GM21381 (cell line): ENCODE measurements at regions not wholly inside any gene's neighbourhood (a gene's known extent, or its start where the extent isn't known, plus 50 kb on each side); places are given as distances from the start of the nearest gene placed in this dataset.

ENCODE experiments used
- ATAC-seq: cut with Tn5 transposase; IDR thresholded peaks from one replicate; pipeline ENCODE4 v1.9.1; 2021; ENCODE audit warnings: mild to moderate bottlenecking, moderate library complexity; ENCODE audit not compliant: unreplicated experiment

DNA sequence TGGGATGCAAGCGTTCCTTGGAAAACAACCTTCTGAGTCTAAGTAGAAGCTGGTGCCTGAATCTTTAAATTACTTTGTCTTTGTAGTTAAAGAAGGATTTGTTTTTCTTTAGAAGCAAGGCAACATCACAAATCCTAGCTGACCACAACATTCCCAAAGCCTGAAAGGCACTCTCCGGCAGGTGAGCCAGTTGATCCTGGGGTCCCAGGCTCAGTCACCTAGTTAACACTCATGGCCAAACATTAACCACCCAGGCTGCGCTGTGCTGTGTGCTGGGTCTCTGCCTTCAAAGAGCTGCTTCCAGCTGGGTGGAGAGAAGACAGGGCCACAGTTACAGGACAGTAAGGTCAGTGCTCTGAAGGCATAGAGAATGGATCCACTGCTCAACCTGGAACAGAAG lies 120.0 kb upstream of the TRIB2 start:
- no peak for ATAC-seq

- no peak for ATAC-seq
Measured at GRCh38 chr2:12597610-12598009, 119.1 kb upstream of the TRIB2 start.

DNA sequence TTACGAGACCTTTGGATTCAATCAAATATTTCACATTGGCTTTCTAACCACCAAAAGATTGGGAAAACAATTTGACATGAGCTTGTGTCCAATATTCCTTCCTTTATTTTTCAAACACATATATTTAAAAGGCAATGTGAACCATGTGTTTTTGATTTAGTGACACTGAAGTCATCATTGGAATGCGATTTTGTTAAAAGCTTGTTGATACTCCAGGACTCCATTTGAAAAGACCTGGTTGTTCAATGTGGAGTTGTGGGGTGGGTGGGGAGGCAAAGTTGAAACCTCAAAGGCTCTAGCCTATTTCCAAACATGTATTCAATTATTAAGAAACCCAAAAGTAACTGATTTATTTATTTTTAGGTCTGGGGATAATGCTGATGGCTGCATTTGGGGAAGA lies 114.1 kb upstream of the TRIB2 start:
- ATAC-seq = no peak

GRCh38 chr2:12603781-12604295 lies 112.9 kb upstream of the TRIB2 start:
- no peak for ATAC-seq

GRCh38 chr2:12604341-12604740 lies 112.4 kb upstream of the TRIB2 start:
- no peak for ATAC-seq

- no peak for ATAC-seq
Measured at GRCh38 chr2:12605366-12605765, 111.4 kb upstream of the TRIB2 start.

GRCh38 chr2:12605936-12606335 lies 110.8 kb upstream of the TRIB2 start:
- no peak for ATAC-seq

GRCh38 chr2:12606472-12607000 lies 110.2 kb upstream of the TRIB2 start:
- ATAC-seq = no peak

DNA sequence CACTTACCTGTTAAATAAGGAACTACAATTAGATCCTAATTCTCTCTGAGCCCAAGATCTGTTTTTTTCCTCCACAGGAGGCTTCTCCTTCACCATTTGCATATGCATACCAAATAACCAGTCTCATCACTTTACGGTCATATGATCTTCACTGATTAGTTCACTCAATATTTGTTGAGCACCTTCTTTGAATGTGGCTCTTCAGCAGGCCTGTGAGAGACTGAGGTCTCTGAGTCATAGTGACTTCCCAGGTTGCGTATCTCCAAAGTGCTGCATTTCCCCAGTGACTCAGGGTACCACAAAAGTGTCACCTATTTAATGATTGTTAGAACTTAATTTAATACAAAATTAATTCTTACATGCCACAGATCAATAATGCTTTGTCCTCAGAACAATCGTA lies 108.8 kb upstream of the TRIB2 start:
- no peak for ATAC-seq

DNA sequence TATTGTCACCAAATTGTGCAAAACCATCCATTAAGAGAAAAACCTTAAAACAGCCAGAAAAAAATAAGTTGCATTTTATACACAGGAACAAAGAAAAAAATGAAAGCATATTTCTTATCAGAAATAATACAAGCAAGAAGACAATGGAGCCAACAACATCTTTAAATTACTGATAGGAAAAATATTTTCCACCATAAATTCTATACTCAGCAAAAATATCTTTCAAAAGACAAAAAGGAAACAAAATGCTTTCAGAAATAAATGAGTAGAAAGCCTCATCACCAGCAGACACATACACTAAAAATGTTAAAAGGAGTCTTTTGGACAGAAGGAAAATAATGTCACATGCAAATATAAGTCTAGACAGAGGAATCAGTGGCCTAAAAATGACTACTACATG lies 106.4 kb upstream of the TRIB2 start:
- no peak for ATAC-seq

DNA sequence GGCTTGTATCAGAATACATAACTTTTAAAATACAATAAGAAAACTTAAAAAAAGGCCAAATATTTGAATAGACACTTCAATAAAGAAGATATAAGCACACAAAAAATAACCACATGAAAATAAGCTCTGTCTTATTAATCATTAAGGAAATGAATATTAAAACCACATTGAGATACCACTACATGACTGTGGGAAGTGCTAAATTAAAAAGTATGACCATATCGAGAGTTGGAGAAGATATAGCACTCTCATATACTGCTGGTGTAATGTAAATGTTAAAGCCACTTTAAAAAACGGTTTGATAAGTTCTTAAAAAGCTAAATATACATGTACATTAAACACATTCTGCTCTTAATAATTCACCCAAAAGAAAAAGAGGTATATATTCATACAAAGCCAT lies 104.6 kb upstream of the TRIB2 start:
- no peak for ATAC-seq

- ATAC-seq = no peak
Measured at GRCh38 chr2:12612671-12613070, 104.1 kb upstream of the TRIB2 start.

GRCh38 chr2:12613137-12613835 lies 103.5 kb upstream of the TRIB2 start:
- no peak for ATAC-seq

GRCh38 chr2:12615509-12615908 lies 101.2 kb upstream of the TRIB2 start:
- no peak for ATAC-seq

DNA sequence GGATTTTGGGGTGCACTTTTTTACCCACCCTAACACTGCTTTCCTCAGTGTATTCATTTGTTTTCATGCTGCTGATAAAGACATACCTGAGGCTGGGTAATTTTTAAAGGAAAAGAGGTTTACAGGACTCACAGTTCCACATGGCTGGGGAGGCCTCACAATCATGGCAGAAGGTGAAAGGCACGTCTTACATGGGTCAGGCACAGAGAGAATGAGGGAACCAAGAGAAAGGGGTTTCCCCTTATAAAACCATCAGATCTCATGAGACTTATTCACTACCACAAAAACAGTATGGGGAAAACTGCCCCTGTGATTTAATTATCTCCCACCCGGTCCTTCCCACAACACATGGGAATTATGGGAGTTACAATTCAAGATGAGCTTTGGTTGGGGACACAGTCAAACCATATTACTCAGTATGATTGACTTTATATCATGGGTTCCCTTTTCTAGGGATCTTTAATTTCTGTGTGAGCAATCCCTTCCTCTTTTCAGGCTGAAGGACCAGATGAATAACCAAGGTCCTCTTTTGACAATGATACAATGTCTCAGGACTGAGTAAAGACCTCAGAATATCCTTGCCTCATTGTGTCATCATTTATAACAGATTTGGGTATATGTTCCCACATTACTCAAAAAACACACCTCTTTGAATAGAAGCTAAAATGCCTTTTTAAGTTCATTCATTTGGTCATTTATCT lies 100.1 kb upstream of the TRIB2 start:
- ATAC-seq = no peak

GRCh38 chr2:12617366-12617765 lies 99.4 kb upstream of the TRIB2 start:
- ATAC-seq = no peak

GRCh38 chr2:12617853-12618252 lies 98.9 kb upstream of the TRIB2 start:
- ATAC-seq = no peak

- ATAC-seq = no peak
Measured at GRCh38 chr2:12618576-12618975, 98.2 kb upstream of the TRIB2 start.

DNA sequence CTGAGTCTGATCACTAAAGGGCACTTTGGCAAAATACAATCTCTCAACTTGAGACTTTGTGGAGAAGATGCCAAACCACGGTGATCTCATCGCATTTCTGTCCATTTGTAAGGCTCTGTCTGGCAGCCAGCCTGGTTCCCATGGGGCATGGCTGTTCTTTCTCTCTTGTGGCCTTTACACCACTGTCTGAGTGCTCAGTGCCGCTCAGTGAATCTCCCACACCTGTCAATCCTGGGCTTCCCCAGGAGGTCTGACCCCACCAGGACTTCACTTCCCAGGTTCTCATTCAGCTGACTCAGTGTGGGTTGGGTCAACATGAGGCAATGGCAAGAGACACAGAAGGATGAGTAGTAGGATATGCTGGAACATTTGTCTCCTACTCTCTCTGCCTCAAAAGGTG lies 96.8 kb upstream of the TRIB2 start:
- ATAC-seq = no peak

DNA sequence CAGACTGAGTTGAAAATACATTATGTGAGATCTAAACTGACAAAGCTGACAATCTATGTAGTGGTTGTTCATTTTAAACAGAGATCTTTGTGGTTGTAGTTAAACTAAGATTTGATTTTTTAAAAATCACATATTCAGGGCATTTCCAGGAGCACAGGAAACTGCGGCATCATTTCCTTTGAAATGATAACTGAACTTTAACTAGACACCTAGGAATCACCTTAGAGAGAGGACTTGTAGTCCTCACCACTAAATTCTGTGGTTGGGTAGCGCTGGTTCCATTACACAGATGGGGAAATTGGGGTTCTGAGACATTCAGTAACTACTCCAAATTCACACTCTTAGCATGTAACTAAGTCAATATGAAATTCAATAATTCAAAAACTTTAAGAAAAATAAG lies 96.0 kb upstream of the TRIB2 start:
- no peak for ATAC-seq

GRCh38 chr2:12623051-12623450 lies 93.7 kb upstream of the TRIB2 start:
- ATAC-seq = no peak

GRCh38 chr2:12624384-12624783 lies 92.4 kb upstream of the TRIB2 start:
- ATAC-seq = no peak
